MM.1S (cell line): ENCODE measurements at regions not wholly inside any gene's neighbourhood (a gene's known extent, or its start where the extent isn't known, plus 50 kb on each side); places are given as distances from the start of the nearest gene placed in this dataset.
"Not testable (repeated sequence)": the region's sequence is repeated elsewhere in the genome, so short reads cannot be mapped to it uniquely, and the experiment has no call there.

ENCODE experiments used
- EZH2 ChIP-seq: fragments of 300-600 bp; sonication (generic); optimal IDR thresholded peaks from 2 replicates; pipeline ENCODE3; 2017; ENCODE audit warnings: low read depth, mild to moderate bottlenecking, antibody characterized with exemption, low read length, mixed read lengths
- EZH2phosphoT487 ChIP-seq: fragments of 300-600 bp; sonication (generic); IDR thresholded peaks from 2 replicates; pipeline ENCODE4 v1.6.1; 2018; ENCODE audit warnings: antibody characterized with exemption, low read length
- TF ChIP-seq, protein P1 (sequence below): fragments of 300-600 bp; sonication (generic); IDR thresholded peaks from 2 replicates; pipeline ENCODE4 v1.5.1; 2016; ENCODE audit warnings: antibody characterized with exemption, low read length, mixed read lengths

DNA sequence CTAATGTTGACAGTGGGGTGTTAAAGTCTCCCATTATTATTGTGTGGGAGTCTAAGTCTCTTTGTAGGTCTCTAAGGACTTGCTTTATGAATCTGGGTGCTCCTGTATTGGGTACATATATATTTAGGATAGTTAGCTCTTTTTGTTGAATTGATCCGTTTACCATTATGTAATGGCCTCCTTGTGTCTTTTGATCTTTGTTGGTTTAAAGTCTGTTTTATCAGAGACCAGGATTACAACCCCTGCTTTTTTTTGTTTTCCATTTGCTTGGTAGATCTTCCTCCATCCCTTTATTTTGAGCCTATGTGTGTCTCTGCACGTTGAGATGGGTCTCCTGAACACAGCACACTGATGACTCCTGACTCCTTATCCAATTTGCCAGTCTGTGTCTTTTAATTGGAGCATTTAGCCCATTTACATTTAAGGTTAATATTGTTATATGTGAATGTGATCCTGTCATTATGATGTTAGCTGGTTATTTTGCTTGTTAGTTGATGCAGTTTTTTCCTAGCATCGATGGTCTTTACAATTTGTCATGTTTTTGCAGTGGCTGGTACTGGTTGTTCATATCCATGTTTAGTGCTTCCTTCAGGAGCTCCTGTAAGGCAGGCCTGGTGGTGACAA is 188.9 kb downstream of the TTC6 start:
- TF ChIP-seq, protein P1, sequence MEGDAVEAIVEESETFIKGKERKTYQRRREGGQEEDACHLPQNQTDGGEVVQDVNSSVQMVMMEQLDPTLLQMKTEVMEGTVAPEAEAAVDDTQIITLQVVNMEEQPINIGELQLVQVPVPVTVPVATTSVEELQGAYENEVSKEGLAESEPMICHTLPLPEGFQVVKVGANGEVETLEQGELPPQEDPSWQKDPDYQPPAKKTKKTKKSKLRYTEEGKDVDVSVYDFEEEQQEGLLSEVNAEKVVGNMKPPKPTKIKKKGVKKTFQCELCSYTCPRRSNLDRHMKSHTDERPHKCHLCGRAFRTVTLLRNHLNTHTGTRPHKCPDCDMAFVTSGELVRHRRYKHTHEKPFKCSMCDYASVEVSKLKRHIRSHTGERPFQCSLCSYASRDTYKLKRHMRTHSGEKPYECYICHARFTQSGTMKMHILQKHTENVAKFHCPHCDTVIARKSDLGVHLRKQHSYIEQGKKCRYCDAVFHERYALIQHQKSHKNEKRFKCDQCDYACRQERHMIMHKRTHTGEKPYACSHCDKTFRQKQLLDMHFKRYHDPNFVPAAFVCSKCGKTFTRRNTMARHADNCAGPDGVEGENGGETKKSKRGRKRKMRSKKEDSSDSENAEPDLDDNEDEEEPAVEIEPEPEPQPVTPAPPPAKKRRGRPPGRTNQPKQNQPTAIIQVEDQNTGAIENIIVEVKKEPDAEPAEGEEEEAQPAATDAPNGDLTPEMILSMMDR: not testable (repeated sequence)
- TF ChIP-seq EZH2, EZH2phosphoT487: not testable (repeated sequence)
